ENCODE measurements at regions not wholly inside any gene's neighbourhood (a gene's known extent, or its start where the extent isn't known, plus 50 kb on each side); places are given as distances from the start of the nearest gene placed in this dataset.

DNA sequence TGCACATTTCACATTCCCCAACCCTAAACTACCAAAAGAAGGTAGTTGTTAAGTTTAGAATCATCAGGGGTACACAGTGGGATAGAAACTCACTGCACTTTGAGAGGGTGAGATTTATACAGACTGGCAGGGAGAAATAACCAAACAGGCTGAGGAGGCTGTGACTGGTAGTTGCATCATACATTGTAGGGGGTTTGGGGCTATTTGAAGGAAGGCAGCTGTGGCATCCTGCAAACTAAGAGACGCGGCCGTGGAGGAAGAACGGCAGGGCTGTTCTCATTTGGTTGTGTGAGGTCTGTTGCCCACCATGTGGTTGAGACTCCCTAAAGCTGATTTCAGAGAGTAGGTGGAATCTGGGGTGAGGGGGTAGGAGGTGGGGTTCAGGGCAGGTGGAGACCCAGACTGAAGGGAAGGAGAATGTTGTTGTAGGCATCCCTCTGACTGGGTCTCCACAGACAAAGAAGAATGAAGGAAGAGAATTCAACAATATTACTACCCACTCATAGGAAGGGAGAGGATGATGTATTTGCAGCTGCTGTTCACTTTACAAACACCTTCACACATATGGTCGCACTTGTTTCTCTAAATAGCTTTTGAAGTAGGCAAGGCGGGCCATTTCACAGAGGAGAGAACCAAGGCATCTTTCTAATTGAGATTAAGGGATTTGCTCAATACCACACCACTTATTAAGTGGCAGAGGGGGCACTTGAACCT lies 170.9 kb upstream of the SIX2 start:
- Histone ChIP-seq H3K27me3 (no peaks in the 10 kb centered on the region), H3K4me1 (no peaks in the 10 kb centered on the region), H3K27ac (no peak overlapping the region), H3K36me3 (no peaks in the 10 kb centered on the region), H3K4me3 (no peak overlapping the region), H3K9me3 (no peaks in the 10 kb centered on the region), H3K9ac (ENCODE audit: low read depth in 2 of 2, low read length in 2 of 2) (no peak overlapping the region)
- TF ChIP-seq, protein P1, sequence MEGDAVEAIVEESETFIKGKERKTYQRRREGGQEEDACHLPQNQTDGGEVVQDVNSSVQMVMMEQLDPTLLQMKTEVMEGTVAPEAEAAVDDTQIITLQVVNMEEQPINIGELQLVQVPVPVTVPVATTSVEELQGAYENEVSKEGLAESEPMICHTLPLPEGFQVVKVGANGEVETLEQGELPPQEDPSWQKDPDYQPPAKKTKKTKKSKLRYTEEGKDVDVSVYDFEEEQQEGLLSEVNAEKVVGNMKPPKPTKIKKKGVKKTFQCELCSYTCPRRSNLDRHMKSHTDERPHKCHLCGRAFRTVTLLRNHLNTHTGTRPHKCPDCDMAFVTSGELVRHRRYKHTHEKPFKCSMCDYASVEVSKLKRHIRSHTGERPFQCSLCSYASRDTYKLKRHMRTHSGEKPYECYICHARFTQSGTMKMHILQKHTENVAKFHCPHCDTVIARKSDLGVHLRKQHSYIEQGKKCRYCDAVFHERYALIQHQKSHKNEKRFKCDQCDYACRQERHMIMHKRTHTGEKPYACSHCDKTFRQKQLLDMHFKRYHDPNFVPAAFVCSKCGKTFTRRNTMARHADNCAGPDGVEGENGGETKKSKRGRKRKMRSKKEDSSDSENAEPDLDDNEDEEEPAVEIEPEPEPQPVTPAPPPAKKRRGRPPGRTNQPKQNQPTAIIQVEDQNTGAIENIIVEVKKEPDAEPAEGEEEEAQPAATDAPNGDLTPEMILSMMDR (IDR thresholded peaks at IDR 0.05): no peak
- intact Hi-C loops (cut with DNase I): no loop called here
- no peak for DNase-seq

DNA sequence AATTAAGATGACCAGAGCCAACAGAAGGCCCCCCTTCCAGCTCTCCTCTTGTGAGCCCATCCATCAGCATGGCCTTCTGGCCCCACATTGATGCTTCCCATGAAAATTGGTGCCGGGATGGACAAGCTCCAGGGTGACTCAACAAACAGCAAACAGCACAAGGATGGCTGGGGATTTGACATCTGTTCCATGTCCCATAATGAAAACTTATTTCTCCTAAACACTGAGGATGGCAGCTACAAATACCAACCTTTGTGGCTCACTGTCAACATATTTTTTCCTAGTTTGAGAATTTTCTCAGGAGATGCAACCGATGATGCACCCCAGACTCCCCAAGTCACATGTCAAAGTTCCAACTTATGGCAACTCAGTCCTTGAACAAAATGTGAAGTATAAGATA lies 169.6 kb upstream of the SIX2 start:
- Histone ChIP-seq H3K36me3 (no peaks in the 10 kb centered on the region), H3K27me3 (no peaks in the 10 kb centered on the region), H3K27ac (no peak overlapping the region), H3K9me3 (no peaks in the 10 kb centered on the region), H3K4me3 (no peak overlapping the region), H3K9ac (ENCODE audit: low read depth in 2 of 2, low read length in 2 of 2) (no peak overlapping the region), H3K4me1 (no peaks in the 10 kb centered on the region)
- TF ChIP-seq, protein P1 (IDR thresholded peaks at IDR 0.05): no peak
- no peak for DNase-seq
- intact Hi-C loops (cut with DNase I): loop anchor here (10.0 kb wide), 1 partner anchor 204 kb away; no protein-coding TSS in a partner anchor

DNA sequence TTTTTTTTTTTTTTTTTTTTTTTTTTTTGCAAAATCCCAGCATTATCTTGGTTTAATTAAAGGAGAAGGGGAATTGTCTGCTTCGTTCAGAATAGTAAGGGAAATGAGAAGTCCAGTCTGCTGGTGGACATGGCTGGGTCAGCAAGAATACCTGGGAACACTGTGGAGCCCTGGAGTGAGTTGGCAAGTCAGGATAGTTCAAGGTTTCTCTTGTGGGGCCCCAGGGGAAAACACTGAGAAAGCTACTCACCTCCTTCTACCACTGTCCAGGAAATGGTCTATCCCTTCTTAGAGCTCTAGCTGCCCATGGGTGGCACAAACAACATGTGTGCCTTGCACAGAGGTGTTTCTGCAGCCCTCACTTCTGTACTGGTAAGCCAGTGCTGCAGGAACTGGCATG lies 169.1 kb upstream of the SIX2 start:
- TF ChIP-seq, protein P1 (IDR thresholded peaks at IDR 0.05): no peak
- H3K27ac ChIP-seq: no peak overlapping the region
- intact Hi-C loops (cut with DNase I): loop anchor here (10.0 kb wide), 1 partner anchor 204 kb away; no protein-coding TSS in a partner anchor
- DNase-seq: no peak
- H3K4me1 ChIP-seq: no peaks in the 10 kb centered on the region
- no peaks in the 10 kb centered on the region for H3K36me3 ChIP-seq
- H3K9ac ChIP-seq (ENCODE audit: low read depth in 2 of 2, low read length in 2 of 2): no peak overlapping the region
- no peaks in the 10 kb centered on the region for H3K9me3 ChIP-seq
- no peaks in the 10 kb centered on the region for H3K27me3 ChIP-seq
- no peak overlapping the region for H3K4me3 ChIP-seq

DNA sequence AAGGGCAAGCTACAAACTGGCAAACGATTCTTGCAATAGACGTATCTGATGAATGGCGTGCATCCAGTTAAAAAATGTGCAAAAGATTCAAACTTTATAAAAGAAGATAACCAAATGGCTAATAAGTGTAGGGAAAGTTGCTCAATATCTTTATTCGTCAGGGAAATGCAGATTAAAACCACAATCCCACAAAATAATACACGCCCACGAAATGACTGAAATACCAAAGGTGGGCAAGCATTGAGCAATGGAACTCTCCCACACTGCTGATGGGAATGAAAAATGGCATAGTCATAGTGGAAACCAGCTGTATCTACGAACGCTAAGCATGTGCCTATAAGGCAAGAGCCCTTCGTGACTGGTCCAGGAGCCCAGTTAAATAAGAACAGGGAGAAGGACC lies 168.6 kb upstream of the SIX2 start:
- intact Hi-C loops (cut with DNase I): loop anchor here (10.0 kb wide), 1 partner anchor 203 kb away; no protein-coding TSS in a partner anchor
- H3K4me1 ChIP-seq: no peaks in the 10 kb centered on the region
- TF ChIP-seq, protein P1 (IDR thresholded peaks at IDR 0.05): no peak
- H3K27ac ChIP-seq: no peak overlapping the region
- no peak for DNase-seq
- H3K36me3 ChIP-seq: no peaks in the 10 kb centered on the region
- H3K4me3 ChIP-seq: no peak overlapping the region
- H3K27me3 ChIP-seq: no peaks in the 10 kb centered on the region
- no peak overlapping the region for H3K9ac ChIP-seq (ENCODE audit: low read depth in 2 of 2, low read length in 2 of 2)
- H3K9me3 ChIP-seq: no peaks in the 10 kb centered on the region

DNA sequence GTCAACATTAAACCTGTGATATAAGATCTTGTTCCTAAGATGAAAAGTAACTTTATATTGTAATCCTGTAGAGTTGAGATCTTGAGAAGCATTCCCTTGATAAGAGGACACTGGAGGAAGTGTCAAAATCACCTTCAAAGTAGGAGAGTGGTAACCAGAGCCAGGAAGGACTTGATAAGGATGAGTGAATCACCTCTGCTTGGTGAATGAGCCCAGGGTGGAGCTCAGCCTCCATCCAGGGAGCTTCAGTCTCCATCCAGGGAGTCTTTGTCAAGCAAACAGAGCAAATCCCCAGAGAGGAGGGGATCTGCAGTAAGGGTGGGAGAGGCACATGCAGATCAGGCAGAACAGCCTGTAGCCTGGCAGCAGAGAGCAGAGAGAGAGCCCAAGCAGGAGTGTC lies 167.1 kb upstream of the SIX2 start:
- Histone ChIP-seq H3K27me3 (peaks cover 5% of the 10 kb centered on the region), H3K27ac (no peak overlapping the region), H3K4me3 (no peak overlapping the region), H3K36me3 (no peaks in the 10 kb centered on the region), H3K9ac (ENCODE audit: low read depth in 2 of 2, low read length in 2 of 2) (no peak overlapping the region), H3K9me3 (no peaks in the 10 kb centered on the region), H3K4me1 (no peaks in the 10 kb centered on the region)
- intact Hi-C loops (cut with DNase I): loop anchor here (10.0 kb wide), 1 partner anchor 202 kb away; no protein-coding TSS in a partner anchor
- DNase-seq: no peak
- TF ChIP-seq, protein P1 (IDR thresholded peaks at IDR 0.05): no peak

Data from colonic mucosa (tissue), 4 donors.